ENCODE measurements at regions not wholly inside any gene's neighbourhood (a gene's known extent, or its start where the extent isn't known, plus 50 kb on each side); places are given as distances from the start of the nearest gene placed in this dataset.
"Not testable (repeated sequence)": the region's sequence is repeated elsewhere in the genome, so short reads cannot be mapped to it uniquely, and the experiment has no call there.

GRCh38 chr12:111274777-111275176, 94.1 kb downstream of the PHETA1 start:
- no peak for DNase-seq (ENCODE audit: extremely low read depth, low read depth)

DNA sequence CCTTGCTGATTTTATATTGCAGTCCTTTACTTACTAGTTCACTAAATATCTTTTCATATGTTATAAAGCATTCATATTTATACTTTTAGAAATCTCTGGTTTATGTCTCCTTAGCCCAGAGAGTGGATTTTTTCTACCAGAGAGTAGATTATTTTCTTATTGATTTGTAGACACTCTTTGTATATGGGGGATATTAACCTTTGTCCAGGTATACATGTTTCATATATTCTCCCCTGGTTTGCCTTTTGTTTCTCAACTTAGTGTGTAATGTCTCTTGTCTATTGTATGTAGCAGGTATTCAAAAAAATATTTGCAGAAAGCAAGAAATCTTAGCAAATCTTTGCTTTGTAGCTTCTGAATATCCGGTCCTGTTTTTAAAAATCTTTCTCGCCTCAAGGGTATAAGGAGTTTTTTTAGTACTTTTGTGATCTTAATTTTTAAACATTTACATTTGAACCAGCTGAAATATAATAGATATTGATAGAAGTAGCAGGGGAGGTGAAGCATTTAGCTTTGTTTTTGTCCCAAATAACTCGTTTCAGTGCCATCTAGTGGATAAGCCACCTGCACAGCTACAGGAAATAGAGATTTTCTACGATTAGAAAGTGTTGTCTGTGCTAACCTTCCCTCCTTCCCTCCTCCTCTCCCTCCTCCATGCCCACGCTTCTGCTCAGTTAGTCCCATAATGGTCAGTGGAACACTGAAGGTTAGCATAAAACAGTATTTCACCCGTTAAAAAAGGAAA, 97.0 kb downstream of the PHETA1 start:
- DNase-seq (ENCODE audit: extremely low read depth, low read depth) = no peak

DNA sequence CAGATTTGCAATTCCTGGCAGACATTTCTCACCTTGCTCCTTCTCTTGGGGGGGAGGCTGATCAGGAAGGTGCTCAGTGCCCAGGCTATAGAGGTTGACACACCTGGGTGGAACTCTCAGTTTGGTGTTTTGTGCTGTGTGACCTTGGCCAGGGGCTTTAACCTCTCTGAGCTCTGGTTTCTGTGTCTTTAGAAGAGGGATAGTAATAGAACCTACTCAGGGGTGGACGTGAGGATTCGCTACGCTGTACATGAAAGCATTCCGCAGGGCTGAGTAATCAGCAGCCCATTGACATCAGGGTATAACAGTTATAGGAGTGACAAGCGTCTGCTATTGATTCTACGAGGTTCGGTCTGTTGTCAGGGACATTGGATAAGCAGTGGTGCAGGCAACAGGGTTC, 98.1 kb downstream of the PHETA1 start:
- DNase-seq (ENCODE audit: extremely low read depth, low read depth) = no peak

DNA sequence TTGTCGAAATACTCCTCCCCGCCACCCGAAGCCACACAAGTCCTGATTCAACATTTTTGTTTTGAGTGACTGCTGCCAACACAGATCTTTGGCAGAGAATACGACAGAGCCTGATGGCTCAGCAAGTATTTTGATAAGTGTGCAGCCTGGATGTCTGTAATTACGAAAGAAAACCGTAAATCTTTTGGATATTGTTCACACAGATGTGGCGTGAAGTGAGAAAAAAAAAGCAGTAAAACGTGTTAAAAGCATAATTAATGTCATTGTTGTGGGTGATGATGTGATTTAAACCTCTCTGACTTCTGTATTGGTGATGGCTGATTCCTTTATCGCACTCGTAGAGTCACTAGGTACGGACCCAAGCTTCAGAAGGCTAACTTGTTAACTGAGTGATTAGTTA, 98.7 kb downstream of the PHETA1 start:
- DNase-seq (ENCODE audit: extremely low read depth, low read depth) = no peak

GRCh38 chr12:111269718-111270117, 99.2 kb downstream of the PHETA1 start:
- DNase-seq (ENCODE audit: extremely low read depth, low read depth) = no peak

DNA sequence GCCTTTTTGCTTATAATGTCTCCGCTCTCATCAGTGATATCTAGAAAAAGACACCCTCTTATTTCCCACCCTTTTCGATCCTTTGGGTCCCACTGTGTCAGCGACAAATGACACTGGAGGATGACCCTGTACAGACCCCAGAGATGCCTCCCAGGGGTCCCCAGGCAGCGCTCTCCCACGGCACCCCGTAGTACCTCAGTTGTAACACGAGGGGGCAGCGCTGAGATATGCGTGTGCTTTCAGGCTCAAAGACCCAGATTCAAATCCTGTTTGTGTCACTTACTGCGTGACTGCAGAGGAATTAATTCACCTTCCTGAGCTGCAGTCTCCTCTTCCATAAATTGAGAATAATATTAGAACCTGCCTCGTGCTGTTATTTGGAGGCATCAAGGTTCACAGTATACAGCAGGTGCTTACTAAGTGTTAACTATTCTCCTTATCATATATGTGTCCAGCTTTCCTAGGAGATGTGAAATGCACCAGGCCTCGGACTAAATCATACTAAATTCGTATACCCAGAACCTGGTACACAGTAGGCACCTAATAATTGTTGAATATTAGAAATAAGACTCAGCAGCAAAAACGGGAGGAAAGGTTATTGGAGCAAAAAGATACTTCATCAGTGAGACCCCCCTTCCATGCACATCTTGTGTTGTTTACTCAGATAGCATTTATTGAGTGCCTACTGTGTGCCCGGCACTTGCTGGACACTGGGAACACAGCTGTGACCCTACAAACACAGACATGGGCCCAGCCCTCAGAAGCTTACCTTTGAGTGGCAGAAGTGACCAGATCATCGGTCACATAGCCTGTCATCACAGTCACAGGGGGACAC, 99.9 kb downstream of the PHETA1 start:
- peak; percentile 28 for DNase-seq (ENCODE audit: extremely low read depth, low read depth)

GRCh38 chr12:111267144-111267543, 101.8 kb downstream of the PHETA1 start:
- no peak for DNase-seq (ENCODE audit: extremely low read depth, low read depth)

GRCh38 chr12:111261911-111262676, 106.8 kb downstream of the PHETA1 start:
- no peak for DNase-seq (ENCODE audit: extremely low read depth, low read depth)

- no peak for DNase-seq (ENCODE audit: extremely low read depth, low read depth)
Measured at GRCh38 chr12:111260732-111261131, 108.2 kb downstream of the PHETA1 start.

GRCh38 chr12:111259231-111259630, 109.7 kb downstream of the PHETA1 start:
- no peak for DNase-seq (ENCODE audit: extremely low read depth, low read depth)

GRCh38 chr12:111258081-111258480, 110.8 kb downstream of the PHETA1 start:
- DNase-seq (ENCODE audit: extremely low read depth, low read depth) = not testable (repeated sequence)

DNA sequence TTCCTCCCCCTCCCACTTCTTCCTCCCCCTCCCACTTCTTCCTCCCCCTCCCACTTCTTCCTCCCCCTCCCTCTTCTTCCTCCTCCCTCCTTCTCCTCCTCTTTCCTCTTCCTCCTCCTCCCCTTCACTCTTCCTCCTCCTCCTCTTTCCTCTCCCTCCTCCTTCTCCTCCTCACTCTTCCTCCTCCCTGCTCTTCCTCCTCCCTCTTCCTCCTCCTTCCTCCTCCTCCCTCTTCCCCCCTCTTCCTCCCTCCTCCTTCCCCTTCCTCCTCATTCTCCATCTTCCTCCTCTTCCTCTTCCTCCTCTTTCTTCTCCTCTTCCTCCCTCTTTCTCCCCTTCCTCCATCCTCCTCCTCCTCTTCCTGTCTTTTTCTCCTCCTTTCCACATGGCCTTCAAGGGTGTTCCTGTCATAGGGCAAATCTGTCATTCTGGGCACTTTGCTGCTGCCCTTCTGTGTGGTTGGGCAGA, 111.4 kb downstream of the PHETA1 start:
- DNase-seq (ENCODE audit: extremely low read depth, low read depth) = no peak

- DNase-seq (ENCODE audit: extremely low read depth, low read depth) = no peak
Measured at GRCh38 chr12:111256629-111257434, 112.1 kb downstream of the PHETA1 start.

DNA sequence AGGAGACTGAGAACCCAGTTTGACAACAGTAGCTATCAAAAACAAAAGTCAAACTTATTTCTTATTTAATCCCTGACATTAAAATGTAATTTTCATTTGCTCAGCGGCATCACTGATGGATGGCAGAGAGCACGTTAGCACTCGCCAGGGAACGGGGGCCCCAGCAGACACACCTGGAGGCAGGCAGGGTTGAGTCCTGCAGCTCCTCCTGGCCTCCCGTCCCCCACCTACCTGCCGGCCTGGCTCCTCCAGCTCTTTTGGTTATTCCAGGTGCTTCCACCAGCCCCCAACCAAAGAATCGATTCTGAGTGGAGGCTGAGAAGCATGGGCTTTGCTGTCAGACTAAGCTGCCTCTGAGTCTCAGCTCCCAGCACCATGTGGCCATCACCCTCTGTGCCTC, 113.6 kb downstream of the PHETA1 start:
- no peak for DNase-seq (ENCODE audit: extremely low read depth, low read depth)

DNA sequence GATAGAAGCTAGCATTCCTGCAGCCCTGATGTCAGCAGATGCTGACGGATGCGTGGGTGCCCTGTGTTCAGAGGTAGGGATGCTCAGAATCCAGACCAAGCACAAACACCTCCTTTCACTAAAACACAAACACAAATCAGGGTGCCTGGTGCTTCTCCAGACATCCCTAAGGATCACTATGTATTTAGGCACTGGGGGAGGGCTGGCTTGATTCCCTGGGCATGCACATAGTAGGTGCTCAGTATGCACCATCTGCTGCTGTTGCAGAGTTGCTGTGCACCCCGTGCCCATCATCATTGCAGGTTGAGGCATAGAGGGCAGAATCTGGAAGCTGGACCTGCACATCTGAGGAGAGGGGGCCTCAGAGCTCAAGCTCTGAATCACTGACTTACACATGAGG, 114.8 kb downstream of the PHETA1 start:
- DNase-seq (ENCODE audit: extremely low read depth, low read depth) = no peak

DNA sequence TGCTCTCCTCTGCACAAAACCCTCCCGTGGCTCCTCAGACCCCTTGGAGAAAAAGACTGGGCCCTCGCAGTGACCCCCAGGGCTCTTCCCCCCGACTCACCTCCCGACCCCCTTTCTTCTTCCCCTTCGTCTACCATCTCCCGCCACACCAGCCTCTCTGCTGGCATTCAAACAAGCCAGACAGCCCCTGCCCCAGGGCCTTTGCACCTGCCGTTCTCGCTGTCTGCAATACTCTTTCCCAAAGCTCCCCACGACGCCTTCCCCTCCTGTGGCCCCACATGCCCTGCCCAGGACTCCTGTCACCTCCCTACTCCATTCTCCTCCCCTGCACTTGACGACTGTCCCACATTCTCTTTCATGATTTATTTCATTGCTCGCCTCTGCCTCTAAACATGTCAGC, 115.7 kb downstream of the PHETA1 start:
- no peak for DNase-seq (ENCODE audit: extremely low read depth, low read depth)

DNA sequence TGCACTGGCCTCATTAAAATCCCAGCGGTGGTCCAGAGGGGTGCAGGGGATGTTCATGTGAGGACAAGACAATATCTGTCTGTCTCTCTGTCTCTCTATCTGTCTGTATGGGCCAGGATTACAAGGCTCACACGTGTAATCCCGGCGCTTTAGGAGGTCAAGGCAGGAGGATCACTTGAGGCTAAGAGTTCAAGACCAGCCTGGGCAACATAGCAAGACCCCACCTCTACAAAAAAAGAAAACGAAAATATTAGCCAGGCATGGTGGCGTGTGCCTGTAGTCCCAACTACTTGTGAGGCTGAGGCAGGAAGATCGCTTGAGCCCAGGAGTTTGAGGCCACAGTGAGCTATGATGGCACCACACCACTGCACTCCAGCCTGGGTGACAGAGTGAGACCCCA, 117.1 kb downstream of the PHETA1 start:
- DNase-seq (ENCODE audit: extremely low read depth, low read depth) = no peak

- DNase-seq (ENCODE audit: extremely low read depth, low read depth) = no peak
Measured at GRCh38 chr12:111251058-111251730, 117.7 kb downstream of the PHETA1 start.

- DNase-seq (ENCODE audit: extremely low read depth, low read depth) = no peak
Measured at GRCh38 chr12:111250251-111250881, 118.5 kb downstream of the PHETA1 start.
